Stimulated activated CD4-positive, alpha-beta T cell treated with anti-CD3 and anti-CD28 coated beads, Interleukin-12 subunit alpha, Interleukin-12 subunit beta, amount 100 ng/mL, for 24 hours (primary cell): ENCODE measurements at regions not wholly inside any gene's neighbourhood (a gene's known extent, or its start where the extent isn't known, plus 50 kb on each side); places are given as distances from the start of the nearest gene placed in this dataset.
"Not testable (repeated sequence)": the region's sequence is repeated elsewhere in the genome, so short reads cannot be mapped to it uniquely, and the experiment has no call there.

Experiments
- DNase-seq, 2 experiments: peaks; one replicate each; pipeline ENCODE4 v3.0.0-alpha.2; 2020; ENCODE audit warnings: low read depth in 2 of 2

- no peak for DNase-seq
Observed at GRCh38 chr14:44453433-44454171, 53.5 kb downstream of the FSCB start.

DNA sequence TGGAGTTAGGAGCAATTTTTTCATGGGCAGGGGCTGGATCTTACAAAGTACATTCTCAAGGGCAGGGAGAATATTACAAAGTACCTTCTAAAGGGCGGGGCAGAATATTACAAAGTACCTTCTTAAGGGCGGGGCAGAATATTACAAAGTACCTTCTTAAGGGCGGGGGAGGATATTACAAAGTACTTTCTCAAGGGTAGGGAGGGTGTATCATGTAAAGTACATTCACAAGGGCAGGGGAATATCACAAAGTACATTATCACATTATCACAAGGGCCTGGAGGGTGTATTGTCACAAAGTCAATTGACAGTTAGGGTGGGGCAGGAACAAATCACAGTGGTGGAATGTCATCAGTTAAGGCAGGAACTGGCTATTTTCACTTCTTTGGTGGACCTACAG lies 56.9 kb downstream of the FSCB start:
- not testable (repeated sequence) for DNase-seq

DNA sequence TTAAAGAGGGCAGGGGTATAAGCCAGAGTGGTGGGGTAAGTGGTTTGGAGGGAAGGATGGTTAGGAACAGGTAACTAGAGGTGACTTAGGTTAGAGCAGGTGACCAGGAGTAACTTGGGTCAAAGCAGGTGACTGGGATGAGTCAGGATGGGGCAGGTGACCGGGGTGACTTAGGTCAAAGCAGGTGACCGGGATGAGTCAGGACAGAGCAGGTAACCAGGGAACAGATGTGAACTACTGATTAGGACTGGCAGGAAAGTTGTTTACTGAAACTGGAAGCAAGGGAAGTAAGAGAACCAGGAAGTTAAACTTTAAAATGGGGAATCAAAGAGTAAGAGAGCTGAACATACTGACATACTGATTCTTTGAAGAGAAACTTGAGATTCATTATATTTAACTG lies 57.4 kb downstream of the FSCB start:
- no peak for DNase-seq

- DNase-seq: no peak
Observed at GRCh38 chr14:44448951-44449358, 58.1 kb downstream of the FSCB start.

DNA sequence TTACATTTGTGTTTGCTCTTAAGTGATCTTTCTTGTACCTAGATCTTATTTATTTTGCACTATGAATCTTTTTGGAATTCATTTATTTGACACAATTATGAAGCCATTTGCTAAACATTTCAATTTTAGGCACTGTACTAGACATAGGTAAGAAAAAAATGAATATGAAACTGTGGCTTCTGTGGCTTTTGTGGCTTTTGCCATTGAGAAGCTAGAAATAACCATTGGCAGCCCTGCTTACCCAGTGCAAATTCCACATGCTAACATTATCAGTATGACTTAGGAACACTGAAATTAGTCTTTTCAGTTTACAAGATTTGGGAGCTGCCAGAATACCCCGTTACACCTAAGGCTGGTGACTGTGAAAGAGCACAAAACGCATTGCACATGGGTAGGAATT lies 60.1 kb downstream of the FSCB start:
- DNase-seq: no peak

- DNase-seq: no peak
Observed at GRCh38 chr14:44444454-44444853, 62.6 kb downstream of the FSCB start.

DNA sequence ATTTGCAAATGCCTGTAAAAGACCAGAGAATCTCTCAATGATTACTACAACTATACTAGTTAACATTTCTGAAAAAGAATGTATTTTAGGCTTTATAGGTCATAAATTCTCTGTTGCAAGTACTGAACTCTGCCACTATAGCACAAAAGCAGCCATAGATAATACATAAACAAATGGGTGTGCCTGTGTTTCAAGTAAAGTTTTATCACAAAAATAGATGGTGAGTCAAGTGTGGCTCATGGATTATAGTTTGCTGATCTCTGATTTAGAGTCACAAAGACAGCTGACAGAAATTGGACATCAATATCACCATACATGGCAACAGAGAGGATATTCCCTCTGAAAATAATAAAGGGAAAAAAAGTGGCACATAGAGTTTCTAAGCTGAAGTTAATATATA lies 68.1 kb downstream of the FSCB start:
- no peak for DNase-seq

- DNase-seq: no peak
Observed at GRCh38 chr14:44438221-44438620, 68.9 kb downstream of the FSCB start.

DNA sequence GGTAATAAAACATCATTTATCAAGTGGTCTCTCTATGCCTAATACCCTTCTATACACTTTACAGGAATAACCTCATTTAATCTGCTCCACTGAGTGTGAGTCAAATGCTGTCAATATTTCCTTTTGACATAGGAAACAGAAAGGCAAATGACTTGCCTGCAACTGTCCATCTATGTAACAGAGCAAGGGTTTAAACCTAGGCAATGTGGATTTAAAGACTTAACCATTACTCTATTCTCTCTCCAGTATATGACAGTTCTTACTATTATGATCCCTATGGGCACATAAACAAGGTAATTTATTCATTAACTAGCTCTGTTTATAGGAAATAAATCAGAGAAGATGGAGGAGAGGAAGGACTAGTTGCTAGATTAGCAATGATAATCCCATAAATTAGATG lies 70.6 kb downstream of the FSCB start:
- no peak for DNase-seq

DNA sequence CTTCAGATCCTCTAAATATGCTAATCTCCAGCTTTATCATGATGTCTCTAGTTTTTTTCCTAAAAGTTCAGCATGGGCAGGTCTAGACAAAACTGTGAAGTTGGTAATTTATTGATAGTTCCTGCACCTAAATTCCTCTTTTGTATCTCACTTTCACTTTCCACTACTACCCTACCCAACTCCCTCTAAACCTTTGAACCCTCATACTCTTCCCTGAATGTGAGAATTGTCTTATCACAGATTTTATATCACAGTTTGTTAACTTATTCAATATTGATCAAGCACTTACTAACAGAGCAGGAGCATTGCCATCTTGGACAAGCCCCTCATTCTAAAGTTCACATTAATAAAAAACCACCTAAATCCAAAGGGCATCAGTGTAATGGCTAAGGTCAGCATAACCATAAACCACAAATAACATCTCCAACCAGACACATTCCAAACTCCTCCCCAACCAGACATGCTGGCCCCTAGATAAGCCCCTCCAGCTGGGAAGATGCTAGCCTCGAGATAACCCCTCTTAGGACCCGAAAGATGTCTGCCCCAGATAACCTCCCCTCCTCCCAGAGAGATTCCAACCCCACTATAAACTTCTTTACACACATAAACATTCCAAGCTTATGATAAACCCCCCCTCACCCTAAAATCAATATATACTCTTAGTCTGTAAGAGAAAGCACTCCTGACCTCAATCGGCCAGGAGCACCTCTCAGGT lies 78.7 kb downstream of the FSCB start:
- DNase-seq: no peak

DNA sequence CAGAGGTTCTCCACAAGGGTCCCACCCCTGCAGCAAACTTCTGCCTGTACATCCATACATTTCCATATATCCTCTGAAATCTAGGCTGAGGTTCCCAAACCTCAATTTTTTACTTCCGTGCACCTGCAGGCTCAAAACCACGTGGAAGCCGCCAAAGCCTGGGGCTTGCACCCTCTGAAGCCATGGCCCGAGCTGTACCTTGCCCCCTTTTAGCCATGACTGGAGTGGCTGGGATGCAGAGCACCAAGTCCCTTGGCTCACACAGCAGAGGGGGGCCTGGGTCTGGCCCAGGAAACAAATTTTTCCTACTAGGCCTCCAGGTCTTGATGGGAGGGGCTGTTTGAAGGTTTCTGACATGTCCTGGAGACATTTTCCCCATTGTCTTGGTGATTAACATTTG lies 84.4 kb downstream of the FSCB start:
- no peak for DNase-seq

DNA sequence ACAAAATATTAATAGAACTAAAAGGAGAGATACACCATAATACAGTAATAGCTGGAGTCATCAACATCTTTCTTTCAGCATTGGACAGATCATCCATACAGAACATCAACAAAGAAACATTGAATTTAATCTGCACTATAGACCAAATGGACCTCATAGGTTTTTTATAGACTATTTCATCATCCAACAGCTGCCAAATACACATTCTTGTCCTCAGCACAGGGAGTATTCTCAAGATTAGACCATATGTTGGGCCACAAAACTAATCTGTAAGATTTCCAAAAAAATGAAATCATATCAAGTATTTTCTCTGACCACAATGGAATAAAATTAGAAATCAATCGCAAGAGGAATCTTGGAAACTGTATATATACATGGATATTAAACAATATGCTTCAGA lies 86.9 kb downstream of the FSCB start:
- no peak for DNase-seq

GRCh38 chr14:44418856-44419255 lies 88.2 kb downstream of the FSCB start:
- DNase-seq: no peak

DNA sequence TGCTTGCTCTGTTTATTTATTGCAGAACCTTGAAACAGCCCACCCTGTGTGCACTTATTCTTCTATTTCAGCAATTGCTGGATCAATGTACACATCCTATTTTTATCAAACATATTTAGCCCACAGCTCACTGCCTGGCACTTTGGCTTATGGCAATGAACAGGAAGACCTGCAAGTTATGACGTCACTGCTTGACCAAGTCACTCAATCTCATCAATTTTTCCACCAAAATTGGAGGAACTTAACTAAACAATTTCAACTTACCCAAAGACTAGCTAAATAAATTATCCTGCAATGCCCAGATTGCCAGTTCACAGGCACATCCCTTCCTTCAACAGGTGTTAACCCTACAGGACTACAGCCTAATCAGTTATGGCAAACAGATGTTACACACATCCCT lies 89.3 kb downstream of the FSCB start:
- no peak for DNase-seq

DNA sequence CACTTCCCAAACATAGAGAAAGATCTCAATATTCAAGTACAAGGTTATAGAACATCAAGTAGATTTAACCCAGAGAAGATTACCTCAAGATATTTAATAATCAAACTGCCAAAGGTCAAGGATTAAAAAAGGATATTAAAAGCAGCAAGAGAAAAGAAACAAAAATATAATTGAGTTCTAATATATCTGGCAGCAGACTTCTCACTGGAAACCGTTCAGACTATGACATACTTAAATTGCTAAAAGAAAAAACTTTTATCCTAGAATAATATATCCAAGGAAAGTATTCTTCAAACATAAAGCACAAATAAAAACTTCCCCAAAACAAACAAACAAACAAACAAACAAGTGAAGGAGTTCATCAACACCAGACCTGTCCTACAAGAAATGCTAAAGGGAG lies 92.4 kb downstream of the FSCB start:
- no peak for DNase-seq

GRCh38 chr14:44412858-44413569 lies 94.1 kb downstream of the FSCB start:
- no peak for DNase-seq

GRCh38 chr14:44405011-44405486 lies 102.0 kb downstream of the FSCB start:
- DNase-seq: no peak

DNA sequence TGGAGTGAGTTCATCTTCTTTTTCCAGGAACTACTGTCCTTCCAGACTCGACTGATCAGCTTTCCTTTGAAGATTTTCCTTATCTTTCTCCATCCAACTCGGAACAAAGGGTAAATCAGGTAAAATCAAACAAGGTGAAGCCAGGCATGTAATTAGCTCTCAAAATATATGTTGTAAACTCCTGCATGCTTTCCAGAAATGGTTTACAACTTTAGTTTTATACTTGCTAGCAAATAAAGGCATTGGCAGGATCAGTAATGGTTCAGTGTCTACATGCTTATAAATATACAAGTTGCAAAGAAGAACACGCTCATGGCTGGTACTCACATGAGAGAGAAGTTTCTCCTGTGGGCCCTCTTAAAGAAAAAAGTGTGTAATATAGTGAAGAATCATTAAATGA lies 102.5 kb downstream of the FSCB start:
- no peak for DNase-seq

- DNase-seq: no peak
Observed at GRCh38 chr14:44404036-44404435, 103.0 kb downstream of the FSCB start.

DNA sequence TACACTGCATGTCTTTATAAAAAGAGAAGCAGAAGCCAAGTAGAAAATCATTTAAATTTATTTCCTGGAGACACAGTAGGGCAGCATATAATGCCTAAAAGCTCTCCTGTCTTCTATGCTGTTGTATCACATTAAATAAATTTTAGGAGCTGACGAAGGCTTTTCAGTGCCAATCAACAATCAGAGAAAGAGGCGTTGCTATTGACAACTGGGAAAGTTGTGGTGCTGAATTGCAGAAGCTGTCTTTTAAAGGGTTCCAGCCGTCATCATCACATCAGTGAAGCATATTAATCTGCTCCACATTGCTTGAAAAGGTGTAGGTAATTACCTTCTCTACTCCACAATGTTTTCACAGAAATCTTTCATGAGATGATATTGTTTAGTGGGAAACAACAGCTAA lies 103.9 kb downstream of the FSCB start:
- DNase-seq: no peak

GRCh38 chr14:44396226-44396625 lies 110.9 kb downstream of the FSCB start:
- no peak for DNase-seq

DNA sequence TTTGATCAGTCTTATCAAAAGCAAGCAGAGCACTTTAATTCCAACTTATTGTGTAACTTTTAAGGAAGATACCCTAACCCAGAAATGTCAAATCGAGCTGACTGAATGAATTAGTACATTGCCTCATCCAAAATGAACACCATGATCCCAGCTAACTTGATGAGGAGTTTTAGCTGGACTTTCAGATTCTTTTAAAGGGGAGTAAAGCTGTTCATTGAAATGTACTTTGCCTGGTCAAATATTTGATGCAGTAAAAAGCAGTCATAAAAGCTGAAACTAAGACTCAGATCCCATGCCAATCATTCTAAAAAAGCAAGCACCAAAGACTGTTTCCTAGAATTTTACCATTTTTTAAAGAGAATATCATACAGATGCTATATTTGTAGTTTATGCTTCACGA lies 114.1 kb downstream of the FSCB start:
- DNase-seq: no peak

DNA sequence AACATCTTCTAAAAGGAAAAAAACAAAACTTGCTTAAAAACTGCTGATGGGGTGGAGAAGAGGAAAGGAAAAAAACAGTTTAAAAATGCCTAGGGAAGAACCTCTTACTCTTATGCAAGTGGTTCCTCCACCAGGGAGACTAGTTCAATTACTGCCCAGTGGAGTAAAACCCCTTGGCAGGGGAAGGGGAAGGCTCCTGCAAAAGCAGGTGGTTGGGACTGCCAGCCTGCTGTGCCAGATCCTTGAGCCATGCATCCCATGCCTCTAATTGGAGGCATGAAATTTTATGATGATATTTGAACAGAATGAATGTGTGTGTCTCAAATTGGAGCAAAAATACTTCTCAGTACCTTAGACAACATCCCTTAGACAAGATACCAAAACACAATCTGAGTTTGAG lies 118.8 kb downstream of the FSCB start:
- DNase-seq: no peak
